HG02623 (cell line): ENCODE measurements at regions not wholly inside any gene's neighbourhood (a gene's known extent, or its start where the extent isn't known, plus 50 kb on each side); places are given as distances from the start of the nearest gene placed in this dataset.

Source experiments
- ATAC-seq: cut with Tn5 transposase; IDR thresholded peaks from one replicate; pipeline ENCODE4 v1.9.1; 2021; ENCODE audit warnings: moderate library complexity; ENCODE audit not compliant: unreplicated experiment

GRCh38 chr12:68499616-68500015, 111.1 kb upstream of the RAP1B start:
- ATAC-seq: no peak

- ATAC-seq: no peak
Observed at GRCh38 chr12:68501226-68501625, 109.5 kb upstream of the RAP1B start.

GRCh38 chr12:68505970-68506369, 104.7 kb upstream of the RAP1B start:
- ATAC-seq: no peak

GRCh38 chr12:68506619-68507018, 104.1 kb upstream of the RAP1B start:
- no peak for ATAC-seq

GRCh38 chr12:68507657-68508056, 103.0 kb upstream of the RAP1B start:
- no peak for ATAC-seq

- no peak for ATAC-seq
Observed at GRCh38 chr12:68508576-68508975, 102.1 kb upstream of the RAP1B start.

- ATAC-seq: no peak
Observed at GRCh38 chr12:68509242-68509641, 101.5 kb upstream of the RAP1B start.

GRCh38 chr12:68510397-68510796, 100.3 kb upstream of the RAP1B start:
- no peak for ATAC-seq

- ATAC-seq: no peak
Observed at GRCh38 chr12:68514807-68515411, 95.8 kb upstream of the RAP1B start.

GRCh38 chr12:68515793-68516192, 94.9 kb upstream of the RAP1B start:
- no peak for ATAC-seq

GRCh38 chr12:68521321-68521839, 89.3 kb upstream of the RAP1B start:
- no peak for ATAC-seq

- no peak for ATAC-seq
Observed at GRCh38 chr12:68521848-68522502, 88.7 kb upstream of the RAP1B start.

- no peak for ATAC-seq
Observed at GRCh38 chr12:68529466-68529865, 81.2 kb upstream of the RAP1B start.

- ATAC-seq: no peak
Observed at GRCh38 chr12:68529869-68530268, 80.8 kb upstream of the RAP1B start.

- no peak for ATAC-seq
Observed at GRCh38 chr12:68530299-68530698, 80.4 kb upstream of the RAP1B start.

- ATAC-seq: no peak
Observed at GRCh38 chr12:68530965-68531364, 79.7 kb upstream of the RAP1B start.

- ATAC-seq: no peak
Observed at GRCh38 chr12:68532204-68532886, 78.4 kb upstream of the RAP1B start.

GRCh38 chr12:68532887-68533248, 77.8 kb upstream of the RAP1B start:
- no peak for ATAC-seq

- ATAC-seq: no peak
Observed at GRCh38 chr12:68534108-68534507, 76.6 kb upstream of the RAP1B start.

- ATAC-seq: no peak
Observed at GRCh38 chr12:68536885-68537485, 73.7 kb upstream of the RAP1B start.

GRCh38 chr12:68537571-68537970, 73.1 kb upstream of the RAP1B start:
- no peak for ATAC-seq
